ENCODE measurements at regions not wholly inside any gene's neighbourhood (a gene's known extent, or its start where the extent isn't known, plus 50 kb on each side); places are given as distances from the start of the nearest gene placed in this dataset.

- ChIA-PET CTCF (ENCODE audit: unreplicated experiment) (no interaction called here), POLR2A (no interaction called here)
- Histone ChIP-seq H3K36me3 (ENCODE audit: insufficient read depth, low read length) (no peaks in the 10 kb centered on the region), H3K4me3 (ENCODE audit: low read depth, low read length, poor library complexity, severe bottlenecking) (no peak overlapping the region), H3K79me2 (ENCODE audit: insufficient read depth, low read depth, low read length) (no peaks in the 10 kb centered on the region), H2AFZ (ENCODE audit: low read length) (no peak overlapping the region), H3K27ac (ENCODE audit: low read depth, low read length, poor library complexity, severe bottlenecking) (no peak overlapping the region), H3K9me3 (ENCODE audit: low read length) (no peaks in the 10 kb centered on the region), H3K4me2 (ENCODE audit: low read length) (no peak overlapping the region), H4K20me1 (ENCODE audit: insufficient read depth, low read length) (no peaks in the 10 kb centered on the region), H3K9me2 (ENCODE audit: insufficient read depth, low read length) (no peaks in the 10 kb centered on the region), H3K4me1 (ENCODE audit: insufficient read depth, low read length, poor library complexity, severe bottlenecking) (no peaks in the 10 kb centered on the region)
- BruUV-seq (replicated peaks), result no TSS peak
- intact Hi-C loops (cut with micrococcal nuclease; ENCODE audit: unreplicated experiment), result no loop called here
- TF ChIP-seq CTCF (conservative IDR thresholded peaks at IDR 0.05; ENCODE audit: low read length), result no peak
- TF ChIP-seq EZH2phosphoT487 (IDR thresholded peaks at IDR 0.05; ENCODE audit: borderline replicate concordance, low read depth, low read length), result no peak
- DNase-seq (ENCODE audit: low spot score), result no peak
Measured at GRCh38 chr18:65025756-65026155, 725.1 kb upstream of the CDH7 start.

- CTCF ChIA-PET (ENCODE audit: unreplicated experiment), result no interaction called here
- POLR2A ChIA-PET, result interaction anchor here (0.7 kb wide), 1 partner anchor 15 kb away, joined by 4 read pairs; no protein-coding TSS in a partner anchor
- TF ChIP-seq CTCF (conservative IDR thresholded peaks at IDR 0.05; ENCODE audit: low read length) (no peak), EZH2phosphoT487 (IDR thresholded peaks at IDR 0.05; ENCODE audit: borderline replicate concordance, low read depth, low read length) (no peak)
- Histone ChIP-seq H4K20me1 (ENCODE audit: insufficient read depth, low read length) (no peaks in the 10 kb centered on the region), H3K27ac (ENCODE audit: low read depth, low read length, poor library complexity, severe bottlenecking) (no peak overlapping the region), H3K4me2 (ENCODE audit: low read length) (no peak overlapping the region), H2AFZ (ENCODE audit: low read length) (no peak overlapping the region), H3K79me2 (ENCODE audit: insufficient read depth, low read depth, low read length) (no peaks in the 10 kb centered on the region), H3K4me1 (ENCODE audit: insufficient read depth, low read length, poor library complexity, severe bottlenecking) (no peaks in the 10 kb centered on the region), H3K4me3 (ENCODE audit: low read depth, low read length, poor library complexity, severe bottlenecking) (no peak overlapping the region), H3K36me3 (ENCODE audit: insufficient read depth, low read length) (no peaks in the 10 kb centered on the region), H3K9me3 (ENCODE audit: low read length) (no peaks in the 10 kb centered on the region), H3K9me2 (ENCODE audit: insufficient read depth, low read length) (no peaks in the 10 kb centered on the region)
- intact Hi-C loops (cut with micrococcal nuclease; ENCODE audit: unreplicated experiment), result no loop called here
- DNase-seq (ENCODE audit: low spot score), result no peak
- no TSS peak for BruUV-seq (replicated peaks)
Measured at GRCh38 chr18:65021021-65021420, 729.8 kb upstream of the CDH7 start.

- H4K20me1 ChIP-seq (ENCODE audit: insufficient read depth, low read length), result no peaks in the 10 kb centered on the region
- TF ChIP-seq EZH2phosphoT487 (IDR thresholded peaks at IDR 0.05; ENCODE audit: borderline replicate concordance, low read depth, low read length) (no peak), CTCF (conservative IDR thresholded peaks at IDR 0.05; ENCODE audit: low read length) (no peak)
- H3K9me2 ChIP-seq (ENCODE audit: insufficient read depth, low read length), result no peaks in the 10 kb centered on the region
- intact Hi-C loops (cut with micrococcal nuclease; ENCODE audit: unreplicated experiment), result no loop called here
- no peak for DNase-seq (ENCODE audit: low spot score)
- no peaks in the 10 kb centered on the region for H3K36me3 ChIP-seq (ENCODE audit: insufficient read depth, low read length)
- no peak overlapping the region for H3K4me2 ChIP-seq (ENCODE audit: low read length)
- H3K27ac ChIP-seq (ENCODE audit: low read depth, low read length, poor library complexity, severe bottlenecking), result no peak overlapping the region
- BruUV-seq (replicated peaks), result no TSS peak
- H3K4me3 ChIP-seq (ENCODE audit: low read depth, low read length, poor library complexity, severe bottlenecking), result no peak overlapping the region
- H3K9me3 ChIP-seq (ENCODE audit: low read length), result no peaks in the 10 kb centered on the region
- ChIA-PET POLR2A (no interaction called here), CTCF (ENCODE audit: unreplicated experiment) (no interaction called here)
- no peaks in the 10 kb centered on the region for H3K4me1 ChIP-seq (ENCODE audit: insufficient read depth, low read length, poor library complexity, severe bottlenecking)
- no peak overlapping the region for H2AFZ ChIP-seq (ENCODE audit: low read length)
- H3K79me2 ChIP-seq (ENCODE audit: insufficient read depth, low read depth, low read length), result no peaks in the 10 kb centered on the region
Measured at GRCh38 chr18:65018184-65018583, 732.6 kb upstream of the CDH7 start.
